ENCODE measurements at regions not wholly inside any gene's neighbourhood (a gene's known extent, or its start where the extent isn't known, plus 50 kb on each side); places are given as distances from the start of the nearest gene placed in this dataset.

GRCh38 chr2:234597576-234597861 lies 100.6 kb upstream of the ARL4C start:
- TF ChIP-seq, protein P1, sequence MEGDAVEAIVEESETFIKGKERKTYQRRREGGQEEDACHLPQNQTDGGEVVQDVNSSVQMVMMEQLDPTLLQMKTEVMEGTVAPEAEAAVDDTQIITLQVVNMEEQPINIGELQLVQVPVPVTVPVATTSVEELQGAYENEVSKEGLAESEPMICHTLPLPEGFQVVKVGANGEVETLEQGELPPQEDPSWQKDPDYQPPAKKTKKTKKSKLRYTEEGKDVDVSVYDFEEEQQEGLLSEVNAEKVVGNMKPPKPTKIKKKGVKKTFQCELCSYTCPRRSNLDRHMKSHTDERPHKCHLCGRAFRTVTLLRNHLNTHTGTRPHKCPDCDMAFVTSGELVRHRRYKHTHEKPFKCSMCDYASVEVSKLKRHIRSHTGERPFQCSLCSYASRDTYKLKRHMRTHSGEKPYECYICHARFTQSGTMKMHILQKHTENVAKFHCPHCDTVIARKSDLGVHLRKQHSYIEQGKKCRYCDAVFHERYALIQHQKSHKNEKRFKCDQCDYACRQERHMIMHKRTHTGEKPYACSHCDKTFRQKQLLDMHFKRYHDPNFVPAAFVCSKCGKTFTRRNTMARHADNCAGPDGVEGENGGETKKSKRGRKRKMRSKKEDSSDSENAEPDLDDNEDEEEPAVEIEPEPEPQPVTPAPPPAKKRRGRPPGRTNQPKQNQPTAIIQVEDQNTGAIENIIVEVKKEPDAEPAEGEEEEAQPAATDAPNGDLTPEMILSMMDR (IDR thresholded peaks at IDR 0.05) = no peak
- TF ChIP-seq RAD21 (conservative IDR thresholded peaks at IDR 0.05 in 1 of 2, IDR thresholded peaks at IDR 0.05 in 1 of 2) (no peak), POLR2A (IDR thresholded peaks at IDR 0.05; ENCODE audit: low read length) (no peak), SMC3 (IDR thresholded peaks at IDR 0.05) (no peak)
- TF ChIP-seq, protein P2, sequence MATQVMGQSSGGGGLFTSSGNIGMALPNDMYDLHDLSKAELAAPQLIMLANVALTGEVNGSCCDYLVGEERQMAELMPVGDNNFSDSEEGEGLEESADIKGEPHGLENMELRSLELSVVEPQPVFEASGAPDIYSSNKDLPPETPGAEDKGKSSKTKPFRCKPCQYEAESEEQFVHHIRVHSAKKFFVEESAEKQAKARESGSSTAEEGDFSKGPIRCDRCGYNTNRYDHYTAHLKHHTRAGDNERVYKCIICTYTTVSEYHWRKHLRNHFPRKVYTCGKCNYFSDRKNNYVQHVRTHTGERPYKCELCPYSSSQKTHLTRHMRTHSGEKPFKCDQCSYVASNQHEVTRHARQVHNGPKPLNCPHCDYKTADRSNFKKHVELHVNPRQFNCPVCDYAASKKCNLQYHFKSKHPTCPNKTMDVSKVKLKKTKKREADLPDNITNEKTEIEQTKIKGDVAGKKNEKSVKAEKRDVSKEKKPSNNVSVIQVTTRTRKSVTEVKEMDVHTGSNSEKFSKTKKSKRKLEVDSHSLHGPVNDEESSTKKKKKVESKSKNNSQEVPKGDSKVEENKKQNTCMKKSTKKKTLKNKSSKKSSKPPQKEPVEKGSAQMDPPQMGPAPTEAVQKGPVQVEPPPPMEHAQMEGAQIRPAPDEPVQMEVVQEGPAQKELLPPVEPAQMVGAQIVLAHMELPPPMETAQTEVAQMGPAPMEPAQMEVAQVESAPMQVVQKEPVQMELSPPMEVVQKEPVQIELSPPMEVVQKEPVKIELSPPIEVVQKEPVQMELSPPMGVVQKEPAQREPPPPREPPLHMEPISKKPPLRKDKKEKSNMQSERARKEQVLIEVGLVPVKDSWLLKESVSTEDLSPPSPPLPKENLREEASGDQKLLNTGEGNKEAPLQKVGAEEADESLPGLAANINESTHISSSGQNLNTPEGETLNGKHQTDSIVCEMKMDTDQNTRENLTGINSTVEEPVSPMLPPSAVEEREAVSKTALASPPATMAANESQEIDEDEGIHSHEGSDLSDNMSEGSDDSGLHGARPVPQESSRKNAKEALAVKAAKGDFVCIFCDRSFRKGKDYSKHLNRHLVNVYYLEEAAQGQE (IDR thresholded peaks at IDR 0.05) = no peak
